Vagina (tissue), 2 donors: ENCODE measurements at regions not wholly inside any gene's neighbourhood (a gene's known extent, or its start where the extent isn't known, plus 50 kb on each side); places are given as distances from the start of the nearest gene placed in this dataset.

Experiments
- CTCF ChIP-seq, 3 experiments: fragments of 450-650 bp in 2 of 3; fragments of 200-600 bp in 1 of 3; sonication (generic) in 1 of 3; IDR thresholded peaks; one replicate each; pipeline ENCODE4 v1.5.1; 2017 to 2019; ENCODE audit warnings: antibody characterized with exemption in 3 of 3, mild to moderate bottlenecking in 2 of 3, moderate library complexity in 2 of 3
- POLR2A ChIP-seq, 2 donors: fragments of 450-650 bp; IDR thresholded peaks; one replicate each; pipeline ENCODE4 v1.6.1; 2017; ENCODE audit warnings: antibody characterized with exemption in 2 of 2, mild to moderate bottlenecking in 2 of 2, moderate library complexity in 2 of 2

- TF ChIP-seq CTCF (IDR thresholded peaks at IDR 0.05) = no peak
- no peak for TF ChIP-seq POLR2A (IDR thresholded peaks at IDR 0.05)
These were observed 138.3 kb upstream of the TSHZ2 start for GRCh38 chr20:52833901-52834300.
